ENCODE measurements at regions not wholly inside any gene's neighbourhood (a gene's known extent, or its start where the extent isn't known, plus 50 kb on each side); places are given as distances from the start of the nearest gene placed in this dataset.

- no peak for TF ChIP-seq POLR2A (IDR thresholded peaks at IDR 0.05; ENCODE audit: low read length)
- TF ChIP-seq GATA1 (IDR thresholded peaks at IDR 0.05; ENCODE audit: low read depth, low read length): no peak
Observed at GRCh38 chr6:137696765-137697164, 170.3 kb upstream of the TNFAIP3 start.
